ENCODE measurements at regions not wholly inside any gene's neighbourhood (a gene's known extent, or its start where the extent isn't known, plus 50 kb on each side); places are given as distances from the start of the nearest gene placed in this dataset.

- Histone ChIP-seq H3K27me3 (no peaks in the 10 kb centered on the region), H3K27ac (no peak overlapping the region), H3K4me1 (no peaks in the 10 kb centered on the region), H3K36me3 (no peaks in the 10 kb centered on the region), H3K9me3 (no peaks in the 10 kb centered on the region), H3K4me3 (no peak overlapping the region)
- TF ChIP-seq, protein P1, sequence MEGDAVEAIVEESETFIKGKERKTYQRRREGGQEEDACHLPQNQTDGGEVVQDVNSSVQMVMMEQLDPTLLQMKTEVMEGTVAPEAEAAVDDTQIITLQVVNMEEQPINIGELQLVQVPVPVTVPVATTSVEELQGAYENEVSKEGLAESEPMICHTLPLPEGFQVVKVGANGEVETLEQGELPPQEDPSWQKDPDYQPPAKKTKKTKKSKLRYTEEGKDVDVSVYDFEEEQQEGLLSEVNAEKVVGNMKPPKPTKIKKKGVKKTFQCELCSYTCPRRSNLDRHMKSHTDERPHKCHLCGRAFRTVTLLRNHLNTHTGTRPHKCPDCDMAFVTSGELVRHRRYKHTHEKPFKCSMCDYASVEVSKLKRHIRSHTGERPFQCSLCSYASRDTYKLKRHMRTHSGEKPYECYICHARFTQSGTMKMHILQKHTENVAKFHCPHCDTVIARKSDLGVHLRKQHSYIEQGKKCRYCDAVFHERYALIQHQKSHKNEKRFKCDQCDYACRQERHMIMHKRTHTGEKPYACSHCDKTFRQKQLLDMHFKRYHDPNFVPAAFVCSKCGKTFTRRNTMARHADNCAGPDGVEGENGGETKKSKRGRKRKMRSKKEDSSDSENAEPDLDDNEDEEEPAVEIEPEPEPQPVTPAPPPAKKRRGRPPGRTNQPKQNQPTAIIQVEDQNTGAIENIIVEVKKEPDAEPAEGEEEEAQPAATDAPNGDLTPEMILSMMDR (IDR thresholded peaks at IDR 0.05): no peak
- no peak for ATAC-seq
- intact Hi-C loops (cut with DNase I): no loop called here
- no peak for DNase-seq
These were observed 136.5 kb downstream of the MAP3K7 start for GRCh38 chr6:90450268-90450953.

DNA sequence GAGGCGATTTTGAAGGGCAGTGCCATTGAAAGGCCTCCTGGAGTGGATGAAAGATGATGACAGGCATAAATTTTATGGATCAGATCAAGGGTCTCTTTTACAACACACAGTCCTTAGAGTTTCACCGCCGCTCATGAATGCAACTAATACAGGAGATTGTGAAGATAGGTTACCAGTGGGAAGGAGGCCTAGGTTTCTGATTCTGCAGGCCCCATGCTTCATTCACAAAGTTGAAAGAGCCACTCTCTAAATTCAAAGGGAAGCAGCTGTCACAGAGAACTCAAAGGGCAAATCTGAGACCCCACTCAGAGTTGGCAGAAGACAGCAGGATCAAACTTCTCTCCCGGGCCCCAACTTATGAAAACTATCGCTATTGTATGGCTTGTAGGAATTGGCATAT is 137.6 kb downstream of the MAP3K7 start:
- no peaks in the 10 kb centered on the region for H3K27me3 ChIP-seq
- no peak for DNase-seq

GRCh38 chr6:90448836-90449235 is 138.0 kb downstream of the MAP3K7 start:
- Histone ChIP-seq H3K4me1 (no peaks in the 10 kb centered on the region), H3K36me3 (no peaks in the 10 kb centered on the region), H3K27me3 (no peaks in the 10 kb centered on the region), H3K27ac (no peak overlapping the region), H3K9me3 (no peaks in the 10 kb centered on the region), H3K4me3 (no peak overlapping the region)
- intact Hi-C loops (cut with DNase I): no loop called here
- TF ChIP-seq, protein P1 (IDR thresholded peaks at IDR 0.05): no peak
- DNase-seq: no peak
- no peak for ATAC-seq

More for the DNA sequence above, 137.6 kb downstream of the MAP3K7 start:
- Histone ChIP-seq H3K4me3 (no peak overlapping the region), H3K36me3 (no peaks in the 10 kb centered on the region), H3K4me1 (no peaks in the 10 kb centered on the region), H3K9me3 (no peaks in the 10 kb centered on the region), H3K27ac (no peak overlapping the region)
- intact Hi-C loops (cut with DNase I): no loop called here
- ATAC-seq: no peak
- TF ChIP-seq, protein P1 (IDR thresholded peaks at IDR 0.05): no peak

GRCh38 chr6:90446164-90446563 is 140.7 kb downstream of the MAP3K7 start:
- DNase-seq (peak in 1 of 4 donors; percentile 15), ATAC-seq (no peak)

DNA sequence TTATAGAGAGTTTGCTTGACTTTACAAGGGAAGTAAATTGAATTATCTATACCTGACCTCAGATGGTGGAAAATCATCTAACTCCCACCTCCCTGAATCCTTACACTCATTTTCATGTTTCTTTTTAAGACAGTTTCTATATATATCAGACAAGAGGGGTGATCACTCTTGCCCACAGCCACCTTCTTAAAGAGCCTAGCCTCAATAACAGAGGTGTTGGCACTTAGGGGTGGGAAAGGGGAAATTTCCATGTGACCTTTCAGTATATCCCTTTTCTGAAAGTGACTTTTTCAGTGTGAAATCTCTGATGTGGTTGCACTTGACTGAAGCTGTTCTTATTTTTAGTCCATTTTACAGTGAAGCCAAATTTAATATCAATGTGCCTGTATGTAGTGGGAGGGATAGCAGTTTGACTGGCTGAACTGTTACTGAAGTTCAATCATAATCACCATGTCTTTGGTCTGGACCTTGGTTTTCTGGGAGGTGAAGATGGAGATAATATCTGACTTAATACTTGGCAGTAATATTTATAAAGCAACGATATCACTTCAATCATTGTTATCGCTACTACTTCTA is 141.3 kb downstream of the MAP3K7 start:
- no peak for DNase-seq
- no peaks in the 10 kb centered on the region for H3K4me1 ChIP-seq

More at GRCh38 chr6:90446164-90446563, 140.7 kb downstream of the MAP3K7 start:
- TF ChIP-seq, protein P1 (IDR thresholded peaks at IDR 0.05): no peak
- Histone ChIP-seq H3K27me3 (no peaks in the 10 kb centered on the region), H3K9me3 (no peaks in the 10 kb centered on the region), H3K4me3 (no peak overlapping the region), H3K27ac (no peak overlapping the region), H3K4me1 (no peaks in the 10 kb centered on the region), H3K36me3 (no peaks in the 10 kb centered on the region)
- intact Hi-C loops (cut with DNase I): no loop called here

More for the DNA sequence above, 141.3 kb downstream of the MAP3K7 start:
- no peaks in the 10 kb centered on the region for H3K36me3 ChIP-seq
- H3K9me3 ChIP-seq: no peaks in the 10 kb centered on the region
- no peak overlapping the region for H3K27ac ChIP-seq
- intact Hi-C loops (cut with DNase I): no loop called here
- TF ChIP-seq, protein P1 (IDR thresholded peaks at IDR 0.05): no peak
- ATAC-seq: no peak
- H3K4me3 ChIP-seq: no peak overlapping the region
- no peaks in the 10 kb centered on the region for H3K27me3 ChIP-seq
